Neutrophil (primary cell): ENCODE measurements at regions not wholly inside any gene's neighbourhood (a gene's known extent, or its start where the extent isn't known, plus 50 kb on each side); places are given as distances from the start of the nearest gene placed in this dataset.

Experiments
- H3K27ac ChIP-seq: fragments of 200-600 bp; sonication (generic); 2 replicates; pipeline ENCODE4 v1.5.1; 2016; ENCODE audit warnings: mild to moderate bottlenecking, moderate library complexity
- H3K27me3 ChIP-seq: fragments of 200-600 bp; sonication (generic); 2 replicates; pipeline ENCODE4 v1.6.0; 2016; ENCODE audit warnings: mild to moderate bottlenecking
- H3K36me3 ChIP-seq: fragments of 200-600 bp; sonication (generic); 2 replicates; pipeline ENCODE4 v1.5.1; 2017
- H3K4me1 ChIP-seq, 2 experiments: fragments of 200-600 bp in 1 of 2; sonication (generic) in 1 of 2; 1 replicate in 1 of 2; 2 replicates in 1 of 2; pipeline versions ENCODE4 v1.5.1 to v1.6.1; 2013 to 2016; ENCODE audit warnings: low read depth in 1 of 2, low read length in 1 of 2, mild to moderate bottlenecking in 1 of 2, moderate library complexity in 1 of 2; ENCODE audit not compliant: control insufficient read depth in 1 of 2, insufficient read depth in 1 of 2
- H3K4me3 ChIP-seq, 2 experiments: fragments of 200-600 bp in 1 of 2; sonication (generic) in 1 of 2; 1 replicate in 1 of 2; 2 replicates in 1 of 2; pipeline ENCODE4 v1.5.1; 2013 to 2016; ENCODE audit warnings: low read depth in 1 of 2, low read length in 1 of 2, mild to moderate bottlenecking in 1 of 2, moderate library complexity in 1 of 2
- H3K9me3 ChIP-seq: fragments of 200-600 bp; sonication (generic); 2 replicates; pipeline ENCODE4 v1.5.1; 2016
- CTCF ChIP-seq: fragments of 200-600 bp; sonication (generic); IDR thresholded peaks from 2 replicates; pipeline ENCODE4 v1.5.1; 2016; ENCODE audit warnings: antibody characterized with exemption

DNA sequence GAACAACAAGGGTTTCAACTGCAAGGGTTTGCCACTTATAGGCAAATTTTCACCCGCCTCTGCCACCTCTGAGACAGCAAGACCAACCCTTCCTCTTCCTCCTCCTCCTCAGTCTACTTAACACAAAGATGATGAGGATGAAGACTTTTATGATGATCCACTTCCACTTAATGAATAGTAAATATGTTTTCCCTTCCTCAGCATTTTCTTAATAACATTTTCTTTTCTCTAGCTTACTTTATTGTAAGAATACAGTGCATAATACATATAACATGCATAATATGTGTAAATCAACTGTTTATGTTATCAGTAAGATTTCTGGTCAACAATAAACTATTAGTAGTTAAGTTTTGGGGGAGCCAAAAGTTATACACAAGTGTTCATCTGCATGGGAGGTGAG lies 77.4 kb downstream of the KLF15 start:
- Histone ChIP-seq H3K4me1 (peaks cover 5 to 8% of the 10 kb centered on the region in 2 experiments), H3K9me3 (no peaks in the 10 kb centered on the region), H3K4me3 (no peak overlapping the region), H3K36me3 (no peaks in the 10 kb centered on the region), H3K27ac (no peak overlapping the region), H3K27me3 (peaks cover 46% of the 10 kb centered on the region)
- TF ChIP-seq CTCF, result no peak

GRCh38 chr3:126277629-126278378 lies 79.4 kb downstream of the KLF15 start:
- no peak for TF ChIP-seq CTCF

DNA sequence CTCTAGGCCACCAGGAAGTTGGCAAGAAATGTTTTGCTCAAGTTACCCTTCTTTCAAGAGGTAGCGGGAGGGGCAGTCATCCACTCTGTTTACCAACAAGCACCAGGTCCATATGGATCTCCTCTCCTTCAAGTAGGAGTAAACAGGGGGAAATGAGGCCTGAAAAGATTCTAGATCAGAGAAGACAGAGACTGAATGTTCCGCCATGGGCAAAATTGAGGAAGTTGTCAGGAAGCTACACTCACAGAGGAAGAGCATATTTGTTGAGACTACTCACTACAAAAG lies 81.6 kb downstream of the KLF15 start:
- Histone ChIP-seq H3K36me3 (no peaks in the 10 kb centered on the region), H3K4me1 (peaks cover 6 to 8% of the 10 kb centered on the region in 2 experiments), H3K27me3 (peaks cover 19% of the 10 kb centered on the region), H3K9me3 (no peaks in the 10 kb centered on the region), H3K4me3 (no peak overlapping the region), H3K27ac (no peak overlapping the region)
- no peak for TF ChIP-seq CTCF

More at GRCh38 chr3:126277629-126278378, 79.4 kb downstream of the KLF15 start:
- Histone ChIP-seq H3K36me3 (no peaks in the 10 kb centered on the region), H3K4me3 (no peak overlapping the region), H3K9me3 (no peaks in the 10 kb centered on the region), H3K27ac (no peak overlapping the region), H3K4me1 (peaks cover 6 to 8% of the 10 kb centered on the region in 2 experiments), H3K27me3 (peaks cover 29% of the 10 kb centered on the region)

DNA sequence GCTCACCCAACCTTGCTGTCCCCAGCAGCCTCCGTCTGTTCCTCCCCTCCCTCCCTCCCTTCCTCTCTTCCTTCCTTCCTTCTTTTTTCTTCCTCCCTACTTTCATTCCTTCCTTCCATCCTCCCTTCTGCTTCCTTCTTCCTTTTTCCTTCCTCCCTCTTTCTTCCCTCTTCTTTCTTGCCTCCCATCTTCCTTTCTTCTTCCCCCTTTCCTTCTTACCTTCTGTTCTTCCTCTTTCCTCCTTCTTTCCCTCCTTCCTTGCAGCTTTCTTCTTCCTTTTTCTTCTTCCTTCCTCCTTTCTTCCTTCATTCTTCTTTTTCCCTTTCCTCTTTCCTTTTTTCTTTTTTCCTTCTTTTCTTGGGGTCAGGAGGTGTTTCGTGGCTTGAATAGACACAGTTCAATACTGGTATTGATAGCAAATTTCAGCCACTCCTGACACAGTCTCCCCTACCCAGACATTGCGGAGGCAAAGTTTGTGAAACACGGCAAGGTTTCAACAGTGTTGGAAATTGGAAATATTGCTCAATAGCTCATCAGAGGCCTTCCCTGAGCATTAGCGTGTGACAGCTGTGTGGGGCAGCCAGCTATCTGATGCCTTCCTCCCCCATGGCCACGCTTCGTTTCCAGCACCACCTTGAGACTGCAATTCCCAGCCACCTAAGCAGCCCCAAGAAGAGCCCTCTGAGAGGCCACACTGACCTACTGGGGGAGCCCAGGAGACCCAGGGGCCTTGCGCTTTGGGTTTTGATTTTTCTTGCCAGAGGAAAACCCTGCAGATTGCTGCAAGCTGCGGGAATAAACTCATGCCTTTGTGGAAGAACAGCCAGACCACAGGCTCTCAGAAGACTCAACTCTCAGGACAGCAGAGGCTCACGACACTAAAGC lies 82.2 kb downstream of the KLF15 start:
- Histone ChIP-seq H3K4me1 (peaks cover 6 to 8% of the 10 kb centered on the region in 2 experiments), H3K9me3 (no peaks in the 10 kb centered on the region), H3K36me3 (no peaks in the 10 kb centered on the region), H3K27me3 (peaks cover 19% of the 10 kb centered on the region), H3K27ac (no peak overlapping the region), H3K4me3 (no peak overlapping the region)
- no peak for TF ChIP-seq CTCF

DNA sequence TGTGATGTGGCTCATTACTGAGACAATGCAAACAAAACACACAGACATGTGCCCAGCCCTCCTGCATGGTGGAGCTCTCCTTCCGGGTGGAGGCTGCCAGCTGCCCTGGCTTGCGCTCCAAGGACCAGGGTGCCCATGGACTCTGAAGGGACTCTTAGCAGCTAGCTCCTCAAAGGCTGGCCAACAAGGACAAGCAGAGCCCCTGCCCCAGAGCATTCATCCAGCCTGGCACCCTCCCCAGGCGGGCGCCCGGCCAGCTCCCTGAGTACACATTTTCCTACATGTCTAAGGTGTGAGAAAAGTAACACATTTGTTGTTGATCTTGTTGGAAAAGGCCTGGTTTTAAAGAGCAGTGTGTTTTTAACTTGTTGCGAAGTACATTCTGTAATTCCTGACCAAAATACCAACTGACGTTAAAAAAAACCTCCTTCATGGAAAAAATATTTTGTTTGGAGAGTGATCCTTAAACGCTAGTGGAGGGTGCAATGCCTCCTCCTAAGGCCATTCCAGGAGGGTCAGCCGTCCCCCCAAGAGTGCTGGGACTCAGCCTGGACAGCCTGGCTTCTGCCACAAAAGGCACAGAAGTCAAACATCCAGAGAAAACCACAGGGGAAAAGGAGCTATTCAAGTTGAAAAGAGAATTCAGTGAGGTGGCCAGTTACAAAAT lies 86.9 kb downstream of the KLF15 start:
- no peaks in the 10 kb centered on the region for H3K9me3 ChIP-seq
- H3K36me3 ChIP-seq, result no peaks in the 10 kb centered on the region
- peaks cover 4 to 6% of the 10 kb centered on the region in 2 experiments for H3K4me1 ChIP-seq
- peaks cover 62% of the 10 kb centered on the region for H3K27me3 ChIP-seq
- H3K4me3 ChIP-seq, result no peak overlapping the region
- no peak for TF ChIP-seq CTCF
- H3K27ac ChIP-seq, result no peak overlapping the region
